Immature natural killer cell (primary cell): ENCODE measurements at regions not wholly inside any gene's neighbourhood (a gene's known extent, or its start where the extent isn't known, plus 50 kb on each side); places are given as distances from the start of the nearest gene placed in this dataset.

Experiments
- DNase-seq, 3 donors: peaks; one replicate each; pipeline ENCODE4 v3.0.0; 2022; ENCODE audit warnings: mixed read lengths in 1 of 3
- H3K27ac Mint-ChIP-seq, 6 donors: one replicate each; pipeline ENCODE4 v1.8.0; 2020; ENCODE audit warnings: mixed read lengths in 6 of 6, mild to moderate bottlenecking in 5 of 6, inconsistent platforms in 4 of 6, moderate library complexity in 3 of 6
- H3K27me3 Mint-ChIP-seq, 3 donors: one replicate each; pipeline ENCODE4 v1.8.0; 2020 to 2021; ENCODE audit warnings: low read depth in 3 of 3, mild to moderate bottlenecking in 3 of 3, mixed read lengths in 3 of 3, moderate library complexity in 3 of 3, inconsistent platforms in 1 of 3
- H3K36me3 Mint-ChIP-seq, 3 donors: one replicate each; pipeline ENCODE4 v1.8.0; 2020; ENCODE audit warnings: mixed read lengths in 3 of 3, inconsistent platforms in 2 of 3, mild to moderate bottlenecking in 2 of 3
- H3K4me1 Mint-ChIP-seq, 2 donors: one replicate each; pipeline ENCODE4 v1.8.0; 2020; ENCODE audit warnings: inconsistent platforms in 2 of 2, mild to moderate bottlenecking in 2 of 2, mixed read lengths in 2 of 2, moderate library complexity in 1 of 2
- H3K4me3 Mint-ChIP-seq, 5 donors: one replicate each; pipeline ENCODE4 v1.8.0; 2020; ENCODE audit warnings: mild to moderate bottlenecking in 5 of 5, mixed read lengths in 5 of 5, inconsistent platforms in 3 of 5, moderate library complexity in 3 of 5
- H3K9me3 Mint-ChIP-seq, 6 donors: one replicate each; pipeline ENCODE4 v1.8.0; 2020; ENCODE audit warnings: mild to moderate bottlenecking in 6 of 6, mixed read lengths in 6 of 6, inconsistent platforms in 4 of 6, moderate library complexity in 3 of 6

DNA sequence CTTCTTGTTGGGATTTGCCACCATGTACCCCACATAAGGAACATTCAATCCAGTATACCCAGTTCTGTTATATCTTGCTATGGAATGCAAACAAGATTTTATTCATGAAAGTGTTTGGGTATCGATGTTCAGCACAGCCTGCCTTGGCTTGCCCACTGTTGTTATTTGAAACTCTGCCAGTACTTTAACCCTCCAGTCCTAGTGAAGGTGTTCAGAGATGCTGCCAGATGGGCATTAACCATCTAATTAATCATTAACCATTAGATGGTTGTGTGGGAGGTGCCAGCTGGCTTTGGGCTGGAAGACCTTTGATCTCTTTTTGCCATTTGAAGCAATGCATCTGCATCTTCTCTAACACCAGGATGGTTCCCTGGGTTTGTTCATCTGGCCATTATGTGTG is 363.0 kb downstream of the SH2D4B start:
- Mint-ChIP-seq H3K9me3 (peaks cover 0 to 2% (median 0%) of the 10 kb centered on the region in 6 donors), H3K36me3 (no peaks in the 10 kb centered on the region), H3K4me1 (no peaks in the 10 kb centered on the region), H3K27me3 (no peaks in the 10 kb centered on the region), H3K27ac (no peak overlapping the region), H3K4me3 (no peak overlapping the region)
- DNase-seq = no peak

DNA sequence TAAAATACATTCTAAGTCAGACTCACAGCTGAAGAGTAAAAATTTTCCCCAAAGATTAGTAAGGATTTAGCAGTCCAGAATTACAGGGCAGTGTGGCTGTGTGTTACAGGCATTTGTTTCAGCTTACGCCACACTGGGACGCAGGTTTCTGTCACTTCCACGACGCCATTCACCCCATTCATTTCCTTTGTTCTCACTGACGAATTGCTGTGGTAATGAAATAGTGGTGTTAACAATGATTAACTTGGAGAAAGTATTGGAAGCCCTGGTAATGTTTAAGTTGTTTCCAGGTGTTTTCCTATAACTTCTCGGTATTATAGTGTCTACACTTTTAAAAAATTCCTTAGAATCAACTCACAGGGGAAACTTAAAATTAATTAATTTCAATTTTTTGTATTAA is 370.9 kb downstream of the SH2D4B start:
- H3K9me3 Mint-ChIP-seq = peaks cover 0 to 2% (median 0%) of the 10 kb centered on the region in 6 donors
- DNase-seq = no peak
- H3K4me1 Mint-ChIP-seq = no peaks in the 10 kb centered on the region
- no peak overlapping the region for H3K4me3 Mint-ChIP-seq
- H3K27me3 Mint-ChIP-seq = peaks cover 0 to 1% (median 0%) of the 10 kb centered on the region in 3 donors
- H3K27ac Mint-ChIP-seq = no peak overlapping the region
- no peaks in the 10 kb centered on the region for H3K36me3 Mint-ChIP-seq

DNA sequence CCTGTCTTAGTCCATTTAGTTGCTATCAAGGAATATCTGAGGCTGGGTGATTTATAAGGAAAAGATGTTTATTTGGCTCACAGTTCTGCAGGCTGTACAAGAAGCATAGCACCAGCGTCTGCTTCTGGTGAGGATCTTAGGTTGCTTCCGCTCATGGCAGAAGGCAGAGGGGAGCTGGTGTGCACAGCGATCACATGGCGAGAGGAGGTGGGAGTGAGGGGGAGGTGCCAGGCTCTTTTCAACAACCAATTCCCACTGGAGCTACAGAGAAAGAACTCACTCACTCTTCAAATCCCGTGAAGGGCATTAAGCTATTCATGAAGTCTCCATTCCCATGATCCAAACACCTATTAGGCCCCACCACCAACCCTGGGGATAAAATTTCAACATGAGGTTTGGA is 371.6 kb downstream of the SH2D4B start:
- no peak overlapping the region for H3K27ac Mint-ChIP-seq
- no peak overlapping the region for H3K4me3 Mint-ChIP-seq
- no peaks in the 10 kb centered on the region for H3K4me1 Mint-ChIP-seq
- no peak for DNase-seq
- peaks cover 0 to 1% (median 0%) of the 10 kb centered on the region in 3 donors for H3K27me3 Mint-ChIP-seq
- no peaks in the 10 kb centered on the region for H3K36me3 Mint-ChIP-seq
- peaks cover 0 to 2% (median 0%) of the 10 kb centered on the region in 6 donors for H3K9me3 Mint-ChIP-seq

DNA sequence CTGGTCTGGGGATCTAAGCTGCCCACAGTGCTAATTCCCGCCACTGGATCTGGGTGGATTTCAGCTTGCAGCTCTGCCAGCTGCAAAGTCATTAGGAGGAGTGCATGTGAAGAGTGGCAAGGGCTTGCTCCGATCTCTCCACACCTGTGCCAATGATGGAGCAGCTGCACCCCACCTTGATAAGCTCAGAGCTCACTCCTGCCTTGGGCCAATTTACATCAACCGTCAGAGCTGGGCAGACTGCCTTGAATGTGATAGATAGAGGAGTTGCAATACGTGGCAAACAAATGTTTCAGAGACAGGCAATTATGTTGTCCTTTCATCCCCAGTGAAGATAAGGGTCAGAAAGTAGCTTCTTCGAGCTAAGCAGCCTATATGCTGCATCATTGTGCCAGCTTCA is 379.9 kb downstream of the SH2D4B start:
- Mint-ChIP-seq H3K4me1 (no peaks in the 10 kb centered on the region), H3K36me3 (no peaks in the 10 kb centered on the region), H3K27ac (no peak overlapping the region), H3K9me3 (peaks cover 0 to 4% (median 0%) of the 10 kb centered on the region in 6 donors), H3K27me3 (peaks cover 0 to 4% (median 0%) of the 10 kb centered on the region in 3 donors), H3K4me3 (no peak overlapping the region)
- DNase-seq = no peak

DNA sequence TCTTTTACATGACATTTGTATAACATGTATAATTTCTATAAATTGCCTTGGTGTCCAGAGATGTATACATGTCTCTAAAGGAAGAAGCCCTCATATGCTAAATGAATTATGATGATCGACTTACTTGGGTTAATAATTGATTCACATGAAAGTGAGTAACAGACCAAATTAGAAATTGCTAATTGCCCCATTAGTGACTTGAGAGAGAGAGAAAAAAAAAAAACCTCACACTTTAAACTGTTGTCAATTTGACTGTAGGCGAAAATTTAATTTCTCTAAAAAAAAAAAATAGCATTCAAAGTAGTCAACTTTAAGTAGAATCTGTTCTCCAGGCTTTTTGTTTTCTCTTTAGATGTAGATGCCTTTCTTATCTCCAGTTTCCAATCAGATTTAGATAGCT is 383.3 kb downstream of the SH2D4B start:
- H3K27me3 Mint-ChIP-seq = peaks cover 0 to 4% (median 0%) of the 10 kb centered on the region in 3 donors
- H3K36me3 Mint-ChIP-seq = no peaks in the 10 kb centered on the region
- H3K9me3 Mint-ChIP-seq = peaks cover 0 to 4% (median 0%) of the 10 kb centered on the region in 6 donors
- H3K4me1 Mint-ChIP-seq = no peaks in the 10 kb centered on the region
- H3K4me3 Mint-ChIP-seq = no peak overlapping the region
- H3K27ac Mint-ChIP-seq = no peak overlapping the region
- DNase-seq = no peak

DNA sequence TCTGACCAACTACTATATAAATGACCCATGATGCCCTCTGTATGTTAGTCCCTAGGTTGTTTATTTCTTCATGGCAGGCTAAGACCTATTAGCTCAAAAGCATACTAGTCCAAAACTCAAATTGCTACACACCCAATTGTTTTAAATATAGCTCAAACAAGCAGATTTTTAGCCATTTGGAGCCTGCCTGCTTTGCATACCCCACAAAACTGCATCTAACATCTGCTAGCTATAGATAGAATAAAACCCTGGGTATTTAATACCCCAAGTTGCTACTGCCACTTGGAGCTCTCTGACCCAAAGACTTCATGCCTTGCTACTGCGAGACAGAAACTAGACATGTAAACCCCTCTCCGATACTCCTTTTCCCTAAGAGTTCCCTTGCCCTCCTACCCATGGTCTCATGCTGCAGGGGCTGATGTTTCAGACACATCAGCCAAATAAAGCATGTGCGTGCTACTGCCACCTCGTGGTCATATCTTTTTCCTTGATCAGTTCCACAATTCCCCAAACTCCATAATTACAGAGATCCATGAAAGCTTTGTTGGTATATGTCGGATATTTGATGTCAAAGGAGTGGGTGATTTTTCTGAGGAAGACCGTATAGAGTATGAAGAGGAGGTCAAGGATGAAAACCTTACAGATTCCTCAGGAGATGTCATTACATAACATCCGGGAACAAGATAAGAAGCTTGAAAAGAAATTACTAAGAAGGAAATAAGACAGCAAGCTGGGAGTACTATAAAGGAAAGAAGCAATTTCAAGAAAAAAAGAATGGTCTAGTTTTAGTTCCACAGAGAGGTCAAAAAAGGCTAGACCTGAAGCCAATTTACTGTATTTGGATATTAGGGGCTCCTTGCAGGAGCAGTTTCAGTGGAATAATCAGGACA is 386.6 kb downstream of the SH2D4B start:
- DNase-seq = no peak
- H3K4me1 Mint-ChIP-seq = no peaks in the 10 kb centered on the region
- H3K9me3 Mint-ChIP-seq = peaks cover 0 to 9% (median 4%) of the 10 kb centered on the region in 6 donors
- H3K27me3 Mint-ChIP-seq = peaks cover 0 to 9% (median 4%) of the 10 kb centered on the region in 3 donors
- no peak overlapping the region for H3K4me3 Mint-ChIP-seq
- H3K27ac Mint-ChIP-seq = no peak overlapping the region
- no peaks in the 10 kb centered on the region for H3K36me3 Mint-ChIP-seq

DNA sequence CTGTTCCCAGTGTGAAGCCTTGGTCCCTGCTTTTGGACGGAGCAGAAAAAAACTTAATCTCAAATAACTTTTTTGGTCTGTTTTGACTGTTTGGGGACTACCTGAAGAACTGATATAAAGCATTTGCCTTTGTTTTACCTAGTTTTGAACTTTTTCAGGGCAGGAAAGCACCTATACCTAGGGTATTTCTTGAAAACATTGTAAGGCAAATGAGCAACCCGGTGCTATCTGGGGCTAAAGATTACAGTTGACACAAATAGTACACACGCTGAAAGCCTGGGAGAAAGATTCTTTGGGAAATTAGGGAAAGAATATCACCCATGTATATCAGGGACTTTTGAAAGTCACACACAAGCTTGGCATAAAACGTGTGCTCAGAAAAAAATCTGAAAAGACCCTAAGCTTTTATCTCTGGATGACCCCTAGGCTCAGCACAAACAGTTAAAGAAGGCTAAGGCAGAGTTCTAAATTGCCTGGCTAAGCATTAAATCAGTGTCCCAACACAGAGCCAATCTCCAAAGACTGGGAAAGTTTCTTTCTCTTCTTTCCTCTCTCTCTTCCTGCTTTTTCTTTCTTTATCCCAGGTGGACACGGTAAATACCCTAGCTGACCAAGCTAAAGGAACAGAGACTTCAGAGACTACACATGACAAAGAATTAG is 389.8 kb downstream of the SH2D4B start:
- Mint-ChIP-seq H3K27me3 (peaks cover 0 to 9% (median 4%) of the 10 kb centered on the region in 3 donors), H3K27ac (no peak overlapping the region), H3K4me3 (no peak overlapping the region), H3K9me3 (peaks cover 0 to 9% (median 4%) of the 10 kb centered on the region in 6 donors), H3K4me1 (no peaks in the 10 kb centered on the region), H3K36me3 (no peaks in the 10 kb centered on the region)
- no peak for DNase-seq

DNA sequence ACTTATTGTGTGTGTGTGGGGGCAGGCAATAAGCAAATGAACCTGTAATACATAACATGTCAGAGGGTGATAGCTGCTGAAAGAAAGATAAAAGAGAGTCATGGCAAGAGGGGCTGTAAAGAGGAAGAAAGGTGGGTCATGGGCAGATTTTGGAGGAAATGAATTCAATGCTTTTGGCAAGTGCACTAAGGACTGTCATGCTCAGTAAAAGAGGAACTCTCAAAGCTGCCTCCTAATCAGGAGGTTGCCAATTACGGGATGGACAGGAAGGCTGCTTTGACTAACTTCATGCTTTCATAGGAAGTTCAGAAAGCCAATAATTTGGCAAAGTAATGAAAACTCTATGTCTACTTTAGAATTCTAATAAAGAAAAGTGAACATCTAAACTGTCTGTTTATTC is 401.2 kb downstream of the SH2D4B start:
- Mint-ChIP-seq H3K27ac (no peak overlapping the region), H3K9me3 (peaks cover 0 to 8% (median under 1%) of the 10 kb centered on the region in 6 donors), H3K27me3 (peaks cover 0 to 7% (median 0%) of the 10 kb centered on the region in 3 donors), H3K36me3 (no peaks in the 10 kb centered on the region), H3K4me1 (no peaks in the 10 kb centered on the region), H3K4me3 (no peak overlapping the region)
- DNase-seq = no peak

DNA sequence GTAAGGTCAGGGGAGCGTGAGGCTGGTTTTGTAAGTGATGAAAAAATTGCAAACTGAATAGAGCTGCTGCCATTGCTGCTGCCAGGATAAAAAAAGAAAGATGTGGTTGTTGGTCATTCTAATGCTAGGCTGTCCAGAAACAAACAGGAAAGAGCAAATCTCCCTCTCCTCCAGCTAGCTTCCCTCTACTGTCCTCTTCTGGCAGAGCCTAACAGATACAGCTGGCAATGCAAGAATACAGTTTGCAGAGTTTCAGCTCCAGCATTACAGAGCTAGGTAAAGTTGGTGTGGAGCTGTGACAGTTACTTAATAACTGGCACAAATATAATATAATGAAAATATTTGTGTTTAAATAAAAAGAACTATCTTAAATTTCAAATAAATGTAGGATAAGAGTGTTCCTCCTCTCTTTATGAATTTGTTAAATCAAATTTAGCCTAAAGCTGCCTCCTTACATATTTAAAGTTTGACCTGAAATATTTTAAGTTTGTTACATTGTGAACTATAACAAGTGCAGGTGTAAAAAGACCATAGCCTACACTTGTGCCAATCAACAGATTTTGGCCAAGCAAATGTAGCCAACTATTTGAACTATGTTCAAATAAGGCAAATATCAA is 407.7 kb downstream of the SH2D4B start:
- no peak for DNase-seq
- peaks cover 0 to 3% (median 0%) of the 10 kb centered on the region in 6 donors for H3K9me3 Mint-ChIP-seq
- H3K27me3 Mint-ChIP-seq = no peaks in the 10 kb centered on the region
- H3K4me3 Mint-ChIP-seq = no peak overlapping the region
- no peaks in the 10 kb centered on the region for H3K36me3 Mint-ChIP-seq
- H3K27ac Mint-ChIP-seq = no peak overlapping the region
- no peaks in the 10 kb centered on the region for H3K4me1 Mint-ChIP-seq

DNA sequence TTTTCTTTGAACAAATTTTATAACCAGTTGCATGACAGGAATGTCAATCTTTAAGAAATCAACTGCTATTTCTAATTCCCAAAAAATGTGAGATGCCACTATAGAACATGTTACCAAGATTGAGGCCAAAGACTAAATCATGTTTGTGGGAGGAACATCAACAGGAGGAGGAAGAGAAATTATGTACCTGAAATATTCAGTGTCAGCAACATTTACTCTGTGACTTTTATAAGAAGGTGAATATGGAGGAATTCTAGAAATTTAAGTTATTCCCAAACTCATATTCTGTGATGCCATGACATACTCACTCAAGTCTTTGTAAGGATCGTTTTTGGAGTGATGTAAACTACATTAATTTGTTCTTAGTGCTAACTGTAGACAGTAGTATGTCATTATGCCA is 408.4 kb downstream of the SH2D4B start:
- no peak for DNase-seq
- H3K4me1 Mint-ChIP-seq = no peaks in the 10 kb centered on the region
- peaks cover 0 to 3% (median 0%) of the 10 kb centered on the region in 6 donors for H3K9me3 Mint-ChIP-seq
- no peaks in the 10 kb centered on the region for H3K36me3 Mint-ChIP-seq
- H3K27ac Mint-ChIP-seq = no peak overlapping the region
- no peaks in the 10 kb centered on the region for H3K27me3 Mint-ChIP-seq
- H3K4me3 Mint-ChIP-seq = no peak overlapping the region

DNA sequence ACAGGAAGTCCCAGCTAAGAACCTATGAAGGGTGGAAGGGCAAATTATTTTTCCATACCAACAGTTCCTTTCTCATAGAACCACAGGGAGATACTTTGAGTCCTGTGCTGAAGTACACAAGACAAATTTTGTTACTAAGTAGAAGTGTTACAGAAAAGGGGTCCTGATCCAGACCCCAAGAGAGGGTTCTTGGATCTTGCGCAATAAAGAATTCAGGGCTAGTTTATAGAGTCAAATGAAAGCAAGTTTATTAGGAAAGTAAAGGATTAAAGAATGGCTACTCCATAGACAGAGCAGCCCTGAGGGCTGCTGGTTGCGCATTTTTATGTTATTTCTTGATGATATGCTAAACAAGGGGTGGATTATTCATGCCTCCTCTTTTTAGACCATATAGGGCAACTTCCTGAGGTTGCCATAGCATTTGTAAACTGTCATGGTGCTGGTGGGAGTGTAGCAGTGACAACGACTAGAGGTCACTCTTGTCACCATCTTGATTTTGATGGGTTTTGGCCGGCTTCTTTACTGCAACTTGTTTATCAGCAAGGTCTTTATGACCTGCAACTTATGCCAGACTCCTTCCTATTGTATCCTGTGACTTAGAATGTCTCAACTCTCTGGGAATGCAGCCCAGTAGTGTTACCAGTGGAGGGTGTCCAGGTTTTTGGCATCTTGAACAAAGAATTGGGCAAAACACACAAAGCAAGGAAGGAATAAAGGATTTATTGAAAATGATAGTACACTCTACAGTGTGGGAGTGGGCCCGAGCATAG is 409.4 kb downstream of the SH2D4B start:
- no peak overlapping the region for H3K4me3 Mint-ChIP-seq
- no peak for DNase-seq
- H3K9me3 Mint-ChIP-seq = peaks cover 0 to 3% (median 0%) of the 10 kb centered on the region in 6 donors
- peaks cover 0 to 3% (median 0%) of the 10 kb centered on the region in 3 donors for H3K27me3 Mint-ChIP-seq
- H3K36me3 Mint-ChIP-seq = no peaks in the 10 kb centered on the region
- no peaks in the 10 kb centered on the region for H3K4me1 Mint-ChIP-seq
- H3K27ac Mint-ChIP-seq = no peak overlapping the region

DNA sequence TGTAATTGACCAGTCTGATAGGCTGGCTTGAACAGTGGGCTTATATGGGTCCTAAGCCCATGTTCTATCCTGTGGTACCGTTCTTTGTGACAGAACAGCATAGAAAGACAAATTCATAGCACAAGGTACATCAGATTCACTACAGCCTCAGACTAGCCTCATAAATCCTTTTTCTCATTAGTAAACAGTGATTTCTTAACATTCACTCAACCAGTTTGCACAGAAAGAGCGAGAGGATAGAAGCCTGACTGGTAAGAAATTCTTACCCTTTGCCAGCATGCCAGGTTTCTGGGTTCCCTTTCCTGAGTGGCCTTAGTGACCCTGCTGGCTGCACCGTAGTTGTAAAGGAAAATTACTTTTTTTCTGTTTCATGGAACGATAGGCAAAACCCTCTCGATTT is 412.1 kb downstream of the SH2D4B start:
- no peak for DNase-seq
- peaks cover 0 to 3% (median 0%) of the 10 kb centered on the region in 3 donors for H3K27me3 Mint-ChIP-seq
- no peaks in the 10 kb centered on the region for H3K36me3 Mint-ChIP-seq
- H3K9me3 Mint-ChIP-seq = no peaks in the 10 kb centered on the region
- H3K27ac Mint-ChIP-seq = no peak overlapping the region
- H3K4me1 Mint-ChIP-seq = no peaks in the 10 kb centered on the region
- no peak overlapping the region for H3K4me3 Mint-ChIP-seq

DNA sequence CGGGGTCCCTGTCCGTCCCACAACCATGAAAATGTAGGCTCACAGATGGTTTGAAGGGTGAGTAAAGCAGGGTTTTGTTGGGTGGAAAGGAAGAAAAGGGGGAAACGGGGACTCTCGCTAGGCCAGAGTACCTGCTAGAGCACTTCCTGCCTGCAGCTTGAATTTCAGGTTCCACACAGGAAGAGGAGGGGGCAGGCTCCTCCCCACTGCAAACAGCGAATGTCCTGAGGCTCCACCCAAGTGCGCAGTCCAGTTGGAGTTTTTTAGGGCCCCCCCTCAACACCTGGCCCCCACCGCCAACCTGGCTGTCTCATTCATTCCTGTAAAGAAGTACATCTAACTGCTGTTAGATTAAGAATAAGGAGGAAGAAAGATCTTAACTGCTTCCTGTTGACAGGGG is 414.7 kb downstream of the SH2D4B start:
- no peak overlapping the region for H3K4me3 Mint-ChIP-seq
- H3K27me3 Mint-ChIP-seq = peaks cover 0 to 3% (median 0%) of the 10 kb centered on the region in 3 donors
- DNase-seq = no peak
- no peaks in the 10 kb centered on the region for H3K9me3 Mint-ChIP-seq
- H3K36me3 Mint-ChIP-seq = no peaks in the 10 kb centered on the region
- no peaks in the 10 kb centered on the region for H3K4me1 Mint-ChIP-seq
- H3K27ac Mint-ChIP-seq = no peak overlapping the region
